MM.1S (cell line): ENCODE measurements at regions not wholly inside any gene's neighbourhood (a gene's known extent, or its start where the extent isn't known, plus 50 kb on each side); places are given as distances from the start of the nearest gene placed in this dataset.

Source experiments
- DNase-seq: peaks from one replicate; pipeline ENCODE4 v3.0.0-alpha.2; 2015
- H2AFZ ChIP-seq: fragments of 300-600 bp; sonication (generic); 2 replicates; pipeline ENCODE4 v1.6.0; 2016; ENCODE audit warnings: antibody characterized with exemption, low read length
- H3F3A ChIP-seq: fragments of 300-600 bp; sonication (generic); 2 replicates; pipeline ENCODE4 v1.6.1; 2016; ENCODE audit warnings: mild to moderate bottlenecking, antibody characterized with exemption, low read length, moderate library complexity, mixed read lengths; ENCODE audit not compliant: insufficient read depth
- H3K27ac ChIP-seq: fragments of 300-600 bp; sonication (generic); 2 replicates; pipeline ENCODE4 v1.5.1; 2016; ENCODE audit warnings: mild to moderate bottlenecking, low read length
- H3K27me3 ChIP-seq: fragments of 300-600 bp; sonication (generic); replicated peaks from 2 replicates; pipeline ENCODE4 v1.6.0; 2016; ENCODE audit warnings: low read length; ENCODE audit not compliant: insufficient read depth
- H3K36me3 ChIP-seq: fragments of 300-600 bp; sonication (generic); replicated peaks from 2 replicates; pipeline ENCODE4 v1.6.1; 2016; ENCODE audit warnings: mild to moderate bottlenecking, low read length, mixed read lengths; ENCODE audit not compliant: insufficient read depth
- H3K4me1 ChIP-seq: fragments of 300-600 bp; sonication (generic); 2 replicates; pipeline ENCODE4 v1.6.1; 2016; ENCODE audit warnings: low read length, mixed read lengths
- H3K4me2 ChIP-seq: fragments of 300-600 bp; sonication (generic); 2 replicates; pipeline ENCODE4 v1.6.0; 2016; ENCODE audit warnings: low read depth, low read length
- H3K4me3 ChIP-seq: fragments of 300-600 bp; sonication (generic); 2 replicates; pipeline ENCODE4 v1.5.1; 2016; ENCODE audit warnings: low read length, mixed read lengths
- H3K79me2 ChIP-seq: fragments of 300-600 bp; sonication (generic); 2 replicates; pipeline ENCODE4 v1.6.1; 2016; ENCODE audit warnings: mixed run types, low read length, mixed read lengths
- H3K9ac ChIP-seq: fragments of 300-600 bp; sonication (generic); 2 replicates; pipeline ENCODE4 v1.6.1; 2016; ENCODE audit warnings: low read length, mixed read lengths
- H3K9me2 ChIP-seq: fragments of 300-600 bp; sonication (generic); replicated peaks from 2 replicates; pipeline ENCODE4 v1.6.1; 2016; ENCODE audit warnings: mild to moderate bottlenecking, low read length, mixed read lengths; ENCODE audit not compliant: insufficient read depth
- H3K9me3 ChIP-seq: fragments of 300-600 bp; sonication (generic); replicated peaks from 2 replicates; pipeline ENCODE4 v1.6.1; 2016; ENCODE audit warnings: mild to moderate bottlenecking, low read length, mixed read lengths; ENCODE audit not compliant: insufficient read depth
- H4K20me1 ChIP-seq: fragments of 300-600 bp; sonication (generic); 2 replicates; pipeline ENCODE4 v1.6.1; 2016; ENCODE audit warnings: mild to moderate bottlenecking, low read length, moderate library complexity, mixed read lengths; ENCODE audit not compliant: insufficient read depth
- EZH2 ChIP-seq: fragments of 300-600 bp; sonication (generic); optimal IDR thresholded peaks from 2 replicates; pipeline ENCODE3; 2017; ENCODE audit warnings: low read depth, mild to moderate bottlenecking, antibody characterized with exemption, low read length, mixed read lengths
- EZH2phosphoT487 ChIP-seq: fragments of 300-600 bp; sonication (generic); IDR thresholded peaks from 2 replicates; pipeline ENCODE4 v1.6.1; 2018; ENCODE audit warnings: antibody characterized with exemption, low read length
- TF ChIP-seq, protein P1 (sequence below): fragments of 300-600 bp; sonication (generic); IDR thresholded peaks from 2 replicates; pipeline ENCODE4 v1.5.1; 2016; ENCODE audit warnings: antibody characterized with exemption, low read length, mixed read lengths

DNA sequence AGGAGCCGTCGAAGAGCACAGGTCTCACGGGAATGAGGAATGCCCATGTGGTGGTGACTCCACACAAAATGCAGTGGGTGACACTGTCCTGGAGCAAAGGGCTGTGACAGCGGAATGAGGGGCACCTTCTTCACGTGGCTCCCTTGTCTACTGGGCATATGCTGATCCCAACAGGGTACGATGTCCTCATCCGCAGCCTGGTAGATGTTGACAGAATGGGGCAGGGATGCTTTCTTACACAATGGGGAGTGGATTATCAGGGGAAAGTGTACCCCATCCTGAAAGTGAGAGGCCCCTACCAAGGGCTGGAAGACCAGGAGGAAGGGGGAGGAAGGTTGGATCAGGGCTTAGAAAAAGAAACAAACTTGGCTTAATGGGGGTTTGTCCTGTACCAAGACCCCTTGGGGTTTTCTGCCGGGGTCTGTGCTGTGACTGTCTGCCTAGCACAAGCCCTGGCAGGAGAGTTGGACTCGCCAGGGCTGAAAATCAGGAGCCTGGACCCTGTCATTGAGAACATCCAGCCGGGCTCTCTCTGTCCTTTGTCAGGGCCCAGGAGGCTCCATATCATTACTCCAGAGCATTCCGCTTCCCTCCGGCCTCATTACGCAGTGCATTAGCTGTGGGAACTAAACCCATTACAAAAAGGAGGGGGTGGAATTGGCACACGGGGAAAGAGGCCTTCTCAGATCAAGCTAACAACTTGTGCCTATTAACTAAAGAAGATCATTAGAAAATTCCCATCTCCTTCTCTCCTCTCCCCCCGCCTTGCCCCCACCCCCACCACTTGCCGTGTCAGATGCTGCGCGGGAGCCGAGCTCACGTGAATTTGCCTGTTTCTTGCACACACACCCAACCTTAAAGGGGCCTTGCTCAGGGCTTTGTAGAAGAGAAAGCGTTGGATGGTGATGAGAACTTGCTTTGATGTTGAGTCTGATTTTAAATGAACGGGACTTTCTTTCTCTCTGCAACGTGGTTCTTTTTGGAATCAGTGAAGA, 171.8 kb upstream of the PARP11 start:
- H3K9ac ChIP-seq = no peak overlapping the region
- no peaks in the 10 kb centered on the region for H3K79me2 ChIP-seq
- no peaks in the 10 kb centered on the region for H3F3A ChIP-seq
- H3K27ac ChIP-seq = no peak overlapping the region
- no peaks in the 10 kb centered on the region for H3K4me1 ChIP-seq
- no peaks in the 10 kb centered on the region for H3K9me2 ChIP-seq
- no peak overlapping the region for H3K4me3 ChIP-seq
- no peaks in the 10 kb centered on the region for H3K9me3 ChIP-seq
- H2AFZ ChIP-seq = no peak overlapping the region
- H4K20me1 ChIP-seq = no peaks in the 10 kb centered on the region
- no peaks in the 10 kb centered on the region for H3K36me3 ChIP-seq
- DNase-seq = no peak
- no peak overlapping the region for H3K4me2 ChIP-seq
- TF ChIP-seq EZH2 (no peak), EZH2phosphoT487 (no peak)
- TF ChIP-seq, protein P1, sequence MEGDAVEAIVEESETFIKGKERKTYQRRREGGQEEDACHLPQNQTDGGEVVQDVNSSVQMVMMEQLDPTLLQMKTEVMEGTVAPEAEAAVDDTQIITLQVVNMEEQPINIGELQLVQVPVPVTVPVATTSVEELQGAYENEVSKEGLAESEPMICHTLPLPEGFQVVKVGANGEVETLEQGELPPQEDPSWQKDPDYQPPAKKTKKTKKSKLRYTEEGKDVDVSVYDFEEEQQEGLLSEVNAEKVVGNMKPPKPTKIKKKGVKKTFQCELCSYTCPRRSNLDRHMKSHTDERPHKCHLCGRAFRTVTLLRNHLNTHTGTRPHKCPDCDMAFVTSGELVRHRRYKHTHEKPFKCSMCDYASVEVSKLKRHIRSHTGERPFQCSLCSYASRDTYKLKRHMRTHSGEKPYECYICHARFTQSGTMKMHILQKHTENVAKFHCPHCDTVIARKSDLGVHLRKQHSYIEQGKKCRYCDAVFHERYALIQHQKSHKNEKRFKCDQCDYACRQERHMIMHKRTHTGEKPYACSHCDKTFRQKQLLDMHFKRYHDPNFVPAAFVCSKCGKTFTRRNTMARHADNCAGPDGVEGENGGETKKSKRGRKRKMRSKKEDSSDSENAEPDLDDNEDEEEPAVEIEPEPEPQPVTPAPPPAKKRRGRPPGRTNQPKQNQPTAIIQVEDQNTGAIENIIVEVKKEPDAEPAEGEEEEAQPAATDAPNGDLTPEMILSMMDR = no peak
- no peaks in the 10 kb centered on the region for H3K27me3 ChIP-seq

DNA sequence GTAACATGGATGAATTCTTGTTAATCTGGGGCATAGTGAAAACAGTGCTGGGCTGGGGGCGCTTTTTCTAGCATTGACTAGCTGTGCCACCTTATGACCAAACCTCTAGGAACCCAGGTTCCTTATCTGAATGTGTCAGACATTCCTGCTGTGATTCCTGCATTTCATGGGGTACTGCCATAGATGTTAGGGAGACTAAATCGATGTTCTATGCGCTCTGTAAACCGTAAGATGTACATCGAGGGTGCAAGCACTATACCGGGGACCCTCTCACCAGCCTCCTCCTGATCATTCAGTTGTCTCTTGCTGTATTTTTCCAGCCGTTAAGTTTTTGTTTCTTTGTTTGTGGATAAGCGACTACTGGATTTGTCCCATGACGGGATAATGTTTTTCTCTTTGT, 170.9 kb upstream of the PARP11 start:
- no peaks in the 10 kb centered on the region for H3F3A ChIP-seq

DNA sequence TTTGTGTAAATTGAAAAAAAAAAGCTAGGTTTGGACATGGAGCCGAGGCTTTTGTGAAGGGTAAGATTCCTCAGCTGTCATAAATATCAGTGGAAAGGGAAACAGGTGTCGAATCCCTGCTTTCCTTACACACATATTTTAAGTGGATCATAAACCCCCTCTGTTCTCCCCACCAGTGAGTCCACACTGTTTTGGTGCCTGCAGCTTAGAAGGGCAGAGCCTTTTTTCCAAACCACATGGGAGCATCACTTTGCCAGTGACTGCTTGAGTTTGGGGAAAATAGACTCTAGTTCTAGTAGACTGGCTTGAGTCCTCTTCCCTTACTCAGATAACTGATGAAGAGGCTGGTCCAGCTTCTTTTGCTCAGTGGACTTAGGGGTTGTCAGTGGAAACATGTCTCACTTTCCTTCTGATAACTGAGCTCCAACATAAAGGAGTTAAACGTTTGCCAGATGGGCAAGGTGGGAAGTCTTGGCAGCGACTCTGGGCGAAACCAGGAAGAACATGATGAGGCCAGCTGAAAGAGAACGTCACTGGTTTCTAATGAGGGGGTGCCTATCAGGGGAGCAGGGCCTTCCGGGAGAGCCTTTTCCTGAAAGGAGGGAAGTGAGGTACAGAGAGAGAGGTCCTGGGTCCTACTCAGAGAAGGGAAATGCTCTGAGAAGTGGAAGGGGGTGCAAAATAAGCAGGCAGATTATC, 168.1 kb upstream of the PARP11 start:
- DNase-seq = no peak
- H3K4me1 ChIP-seq = no peaks in the 10 kb centered on the region
- no peaks in the 10 kb centered on the region for H3K9me3 ChIP-seq
- H3K9ac ChIP-seq = no peak overlapping the region
- H3K36me3 ChIP-seq = no peaks in the 10 kb centered on the region
- H3F3A ChIP-seq = no peaks in the 10 kb centered on the region
- no peaks in the 10 kb centered on the region for H4K20me1 ChIP-seq
- no peaks in the 10 kb centered on the region for H3K9me2 ChIP-seq
- no peaks in the 10 kb centered on the region for H3K27me3 ChIP-seq
- no peak overlapping the region for H2AFZ ChIP-seq
- TF ChIP-seq, protein P1 = no peak
- TF ChIP-seq EZH2phosphoT487 (no peak), EZH2 (no peak)
- H3K79me2 ChIP-seq = no peaks in the 10 kb centered on the region
- no peak overlapping the region for H3K4me3 ChIP-seq
- no peak overlapping the region for H3K4me2 ChIP-seq
- H3K27ac ChIP-seq = no peak overlapping the region

More for the DNA sequence above, 170.9 kb upstream of the PARP11 start:
- Histone ChIP-seq H3K9ac (no peak overlapping the region), H3K9me2 (no peaks in the 10 kb centered on the region), H3K4me2 (no peak overlapping the region), H3K4me3 (no peak overlapping the region), H3K27me3 (no peaks in the 10 kb centered on the region), H3K36me3 (no peaks in the 10 kb centered on the region), H3K79me2 (no peaks in the 10 kb centered on the region), H4K20me1 (no peaks in the 10 kb centered on the region), H3K9me3 (no peaks in the 10 kb centered on the region), H3K27ac (no peak overlapping the region), H3K4me1 (no peaks in the 10 kb centered on the region), H2AFZ (no peak overlapping the region)
- no peak for DNase-seq
- TF ChIP-seq, protein P1 = no peak
- TF ChIP-seq EZH2 (no peak), EZH2phosphoT487 (no peak)
